HG02852 (cell line): ENCODE measurements at regions not wholly inside any gene's neighbourhood (a gene's known extent, or its start where the extent isn't known, plus 50 kb on each side); places are given as distances from the start of the nearest gene placed in this dataset.

Source experiments
- ATAC-seq: cut with Tn5 transposase; IDR thresholded peaks from one replicate; pipeline ENCODE4 v1.9.1; 2021; ENCODE audit warnings: mild to moderate bottlenecking, moderate library complexity; ENCODE audit not compliant: unreplicated experiment

GRCh38 chr12:107223821-107224220, 130.5 kb upstream of the CRY1 start:
- ATAC-seq: no peak

GRCh38 chr12:107225635-107226034, 132.3 kb upstream of the CRY1 start:
- ATAC-seq: no peak

DNA sequence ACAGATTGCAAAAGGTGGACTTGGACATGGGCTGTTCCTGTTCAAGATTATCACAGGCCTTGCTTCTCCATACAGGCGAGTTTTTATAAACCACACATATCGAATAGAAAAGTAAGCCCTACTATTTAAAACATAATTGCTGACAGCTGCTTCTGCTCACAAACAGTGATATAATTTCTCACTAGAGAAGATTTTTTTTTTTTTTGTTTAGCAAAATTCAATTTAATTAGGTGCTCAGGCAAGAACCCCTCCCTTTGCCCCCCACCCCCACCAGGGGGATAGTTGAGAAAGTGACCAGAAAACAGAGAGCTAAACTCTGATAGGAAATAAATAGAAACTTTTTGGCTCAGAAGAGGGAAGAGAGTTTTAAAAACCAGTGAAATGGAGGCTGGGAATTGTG, 132.8 kb upstream of the CRY1 start:
- ATAC-seq: no peak

DNA sequence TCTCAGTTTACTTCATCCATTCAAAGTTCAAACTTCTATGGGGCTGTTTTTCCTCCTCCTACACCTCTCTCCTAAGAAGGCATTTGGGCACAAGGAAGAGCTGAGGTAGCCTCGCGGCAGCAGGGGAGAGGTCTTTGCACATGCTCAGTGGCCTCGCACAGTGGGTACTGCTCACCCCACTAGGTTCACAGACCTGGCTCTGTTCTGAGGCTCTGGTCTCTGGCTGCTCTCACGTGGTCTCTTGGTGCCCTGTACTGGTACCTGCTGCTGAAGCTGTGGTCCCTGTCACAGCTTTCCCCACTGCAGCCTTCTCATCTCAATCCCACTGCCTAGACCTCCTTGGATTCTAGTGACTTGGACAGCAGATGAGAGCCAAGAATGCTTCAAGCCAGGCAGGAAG, 134.7 kb upstream of the CRY1 start:
- no peak for ATAC-seq

DNA sequence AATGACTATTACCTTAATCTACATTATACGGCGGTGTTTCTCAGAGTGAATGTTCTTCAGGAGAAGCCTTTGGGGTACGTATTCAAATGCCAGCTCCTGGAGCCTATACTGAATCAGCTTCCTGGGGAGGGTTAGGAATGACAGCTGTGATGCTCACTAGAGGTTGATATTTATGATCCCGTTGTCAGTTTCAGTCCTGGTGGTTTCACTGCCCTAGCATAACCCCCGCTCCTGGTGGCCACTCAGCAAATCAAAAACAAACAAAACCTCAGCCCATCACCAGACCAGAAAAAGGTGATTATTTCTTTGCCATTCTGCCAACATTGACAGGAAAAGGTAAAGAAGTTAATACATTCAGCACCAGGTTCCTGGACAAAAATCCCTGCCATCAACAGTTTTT, 136.5 kb upstream of the CRY1 start:
- ATAC-seq: no peak

DNA sequence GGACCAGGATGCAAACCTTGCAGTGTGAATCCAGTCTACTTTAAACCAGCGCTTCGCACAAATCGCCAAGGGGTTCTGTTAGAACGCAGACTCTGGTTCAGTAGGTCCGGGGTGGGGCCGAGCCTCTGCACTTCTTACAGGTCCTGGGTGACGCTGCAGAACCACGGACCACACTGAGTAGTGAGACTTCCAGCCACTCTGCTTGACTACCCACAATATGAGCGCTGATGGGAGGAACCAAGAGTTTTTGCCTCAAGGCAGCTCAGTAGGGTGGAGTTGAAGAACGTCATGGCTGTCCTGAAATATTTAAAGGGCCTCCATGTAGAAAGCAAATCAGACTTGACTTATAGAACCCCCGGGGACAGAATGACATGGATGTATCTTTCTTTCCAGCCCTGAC, 138.0 kb upstream of the CRY1 start:
- no peak for ATAC-seq

- no peak for ATAC-seq
Measured at GRCh38 chr12:107233551-107233950, 140.2 kb upstream of the CRY1 start.

GRCh38 chr12:107235600-107235999, 142.3 kb upstream of the CRY1 start:
- no peak for ATAC-seq

DNA sequence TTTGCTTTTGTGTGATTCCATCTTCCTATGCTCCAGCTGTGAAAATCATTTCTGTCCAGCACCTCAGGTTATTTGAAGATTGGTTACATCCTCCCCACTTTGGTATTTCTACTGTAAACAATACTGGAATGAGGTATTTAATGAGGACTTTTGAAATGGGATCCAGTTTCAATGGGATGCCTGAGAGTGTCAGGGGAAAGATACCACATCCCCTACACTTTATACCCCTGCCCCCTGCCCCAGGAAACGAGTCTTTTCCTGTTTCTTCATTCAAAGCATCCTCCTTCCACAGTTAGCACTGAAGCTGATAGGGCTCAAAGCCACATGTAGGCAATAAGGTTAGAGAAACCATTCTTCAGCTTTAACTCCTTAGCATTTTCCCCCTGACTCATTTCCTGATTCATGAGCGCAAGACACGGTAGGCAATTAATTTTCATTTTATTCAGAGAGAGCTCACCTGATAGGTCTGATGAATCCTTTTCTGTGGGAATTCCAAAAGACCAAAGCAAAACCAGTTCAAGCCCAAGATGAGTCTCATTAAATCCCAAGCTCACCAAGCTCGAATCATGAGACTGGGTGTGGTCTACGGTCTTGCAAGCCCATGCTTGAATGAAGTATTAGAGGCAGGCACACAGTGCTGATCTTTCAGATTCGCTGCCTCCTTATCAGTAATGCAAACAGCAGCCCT, 143.6 kb upstream of the CRY1 start:
- no peak for ATAC-seq

DNA sequence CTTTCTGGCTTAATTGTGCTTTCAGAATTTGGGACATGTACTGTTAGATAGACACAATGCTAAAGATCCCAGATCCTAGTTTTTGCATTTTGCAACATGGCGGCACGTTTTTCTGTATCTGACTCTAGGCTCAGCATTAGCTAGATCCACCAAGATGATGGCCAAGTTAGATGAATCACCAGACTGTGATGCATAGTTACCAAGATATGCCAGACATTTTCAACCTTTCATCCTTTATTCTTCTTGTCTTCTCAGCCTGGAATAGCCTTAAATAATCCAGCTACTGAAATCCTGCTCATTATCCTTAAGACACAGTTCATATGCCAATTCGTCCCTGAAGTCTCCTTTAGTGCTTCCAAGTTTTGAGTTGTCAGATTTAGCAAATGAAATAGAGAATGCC, 144.9 kb upstream of the CRY1 start:
- ATAC-seq: no peak

DNA sequence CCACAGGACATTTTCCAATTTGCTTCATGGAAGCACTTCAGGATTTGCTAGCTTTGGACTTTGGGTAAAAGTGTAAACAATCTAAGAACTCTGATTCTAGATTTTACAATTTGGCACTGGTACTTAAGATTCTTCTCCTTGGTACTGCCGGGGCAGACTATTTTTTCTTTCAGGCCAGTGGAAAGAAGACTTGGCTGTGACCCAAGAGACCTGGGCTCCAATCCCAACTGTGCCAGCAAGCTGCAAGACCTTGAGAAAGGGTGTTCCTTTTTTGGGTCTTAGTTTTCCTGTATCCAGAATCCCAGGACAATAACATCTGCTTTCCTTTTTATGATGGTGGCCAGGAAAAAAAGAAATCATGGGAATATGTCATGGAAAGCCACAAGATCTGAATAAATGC, 148.1 kb upstream of the CRY1 start:
- ATAC-seq: no peak

DNA sequence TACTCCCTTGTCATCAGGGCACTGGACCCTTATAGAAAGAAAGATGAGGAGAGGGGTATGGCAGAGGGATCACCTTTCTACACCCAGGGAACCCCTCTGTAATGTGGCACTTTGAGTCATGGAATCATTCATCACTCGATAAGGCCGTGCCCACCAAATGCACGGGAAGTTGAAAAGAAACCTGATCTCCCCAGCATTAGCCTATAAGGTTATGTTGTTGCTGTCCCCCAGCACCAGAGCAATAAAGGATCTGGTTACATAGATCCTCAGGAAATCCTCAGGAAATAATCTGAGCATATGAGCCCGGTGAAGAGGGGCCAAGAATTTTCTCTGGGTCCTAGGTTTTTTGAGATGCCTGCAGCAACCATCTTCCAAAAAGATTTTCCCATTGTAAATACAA, 148.8 kb upstream of the CRY1 start:
- ATAC-seq: no peak

- ATAC-seq: no peak
Measured at GRCh38 chr12:107243341-107243740, 150.0 kb upstream of the CRY1 start.

GRCh38 chr12:107244584-107244983, 151.2 kb upstream of the CRY1 start:
- ATAC-seq: no peak

- no peak for ATAC-seq
Measured at GRCh38 chr12:107247650-107248049, 154.3 kb upstream of the CRY1 start.

DNA sequence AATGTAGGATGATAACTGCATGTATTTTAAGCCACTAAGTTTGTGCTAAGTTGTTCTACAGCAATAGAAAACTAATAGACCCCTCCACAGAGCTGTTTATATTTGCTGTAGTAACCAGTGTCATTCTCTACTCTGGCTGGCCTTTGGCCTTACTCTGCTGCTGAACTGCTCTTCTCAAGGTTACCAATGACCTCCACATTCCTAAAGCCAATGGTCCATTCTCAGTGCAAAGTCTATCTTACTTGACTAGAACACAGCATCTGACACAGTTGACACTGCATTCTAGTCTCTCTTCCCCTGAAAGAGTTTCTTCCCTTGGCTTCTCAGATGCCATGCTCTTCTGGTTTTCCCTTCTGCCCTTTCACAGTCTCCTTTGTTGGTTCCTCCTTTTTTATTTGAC, 154.8 kb upstream of the CRY1 start:
- ATAC-seq: no peak

DNA sequence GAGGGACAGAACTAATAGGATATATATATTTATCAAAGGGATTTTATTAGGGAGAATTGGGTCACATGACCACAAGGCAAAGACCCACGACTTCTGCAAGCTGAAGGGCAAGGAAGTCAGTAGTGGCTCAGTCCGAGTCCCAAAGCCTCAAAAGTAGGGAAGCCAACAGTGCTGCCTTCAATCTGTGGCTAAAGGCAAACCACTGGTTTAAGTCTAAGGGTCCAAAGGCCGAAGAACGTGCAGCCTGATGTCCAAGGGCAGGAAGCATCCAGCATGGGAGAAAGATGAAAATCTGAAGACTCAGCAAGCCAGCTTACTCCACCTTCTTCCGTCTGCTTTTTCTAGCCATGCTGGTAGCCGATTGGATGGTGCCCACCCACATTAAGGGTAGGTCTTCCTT, 157.9 kb upstream of the CRY1 start:
- no peak for ATAC-seq

- ATAC-seq: no peak
Measured at GRCh38 chr12:107253361-107253760, 160.0 kb upstream of the CRY1 start.

DNA sequence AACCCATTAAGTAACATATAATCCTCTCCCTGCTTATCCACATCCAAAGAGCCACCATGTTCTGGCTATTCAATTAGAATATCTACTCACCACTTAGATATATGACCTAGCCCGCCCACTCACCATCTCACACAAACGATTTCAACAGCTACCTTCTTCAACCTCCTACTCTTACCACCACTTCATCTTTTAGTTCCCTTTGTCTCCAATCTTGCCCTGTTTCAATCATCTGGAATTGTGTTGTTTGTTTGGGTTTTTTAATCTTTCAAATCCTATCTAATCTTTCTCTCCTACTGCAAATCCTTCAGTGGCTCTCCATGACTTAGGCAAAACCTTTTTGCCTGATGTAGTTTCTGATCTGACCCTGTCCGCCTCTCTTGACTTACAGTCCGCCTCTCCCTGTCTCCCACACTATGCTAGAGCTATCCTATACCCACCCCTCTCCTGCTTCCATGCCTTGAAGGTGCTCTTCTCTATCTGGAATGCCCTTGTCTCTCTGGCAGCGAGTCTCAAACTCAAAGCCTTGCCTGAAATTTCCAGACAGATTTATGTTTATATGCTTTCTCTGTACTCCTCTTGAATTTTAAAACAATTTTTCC, 161.0 kb upstream of the CRY1 start:
- ATAC-seq: no peak

GRCh38 chr12:107258780-107259179, 165.4 kb upstream of the CRY1 start:
- no peak for ATAC-seq

DNA sequence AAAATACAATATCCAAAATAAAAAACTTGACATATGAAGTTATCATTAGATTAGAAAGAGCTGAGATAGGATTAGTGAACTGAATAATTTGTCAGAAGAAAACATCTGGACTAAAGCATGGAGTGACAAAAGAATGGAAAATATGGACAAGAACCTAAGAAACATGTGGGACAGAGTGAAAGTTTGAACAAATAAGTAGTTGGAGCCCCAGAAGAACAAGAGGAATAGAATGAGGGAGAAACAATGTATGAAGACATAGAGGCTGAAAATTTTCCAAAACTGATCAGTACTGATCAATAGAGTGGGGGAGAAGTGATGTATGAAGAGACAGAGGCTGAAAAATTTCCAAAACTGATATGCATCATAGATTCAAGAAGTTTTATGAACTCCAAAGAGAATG, 170.6 kb upstream of the CRY1 start:
- ATAC-seq: no peak

GRCh38 chr12:107264667-107265066, 171.3 kb upstream of the CRY1 start:
- ATAC-seq: no peak

GRCh38 chr12:107267604-107268003, 174.3 kb upstream of the CRY1 start:
- no peak for ATAC-seq
